ENCODE measurements at regions not wholly inside any gene's neighbourhood (a gene's known extent, or its start where the extent isn't known, plus 50 kb on each side); places are given as distances from the start of the nearest gene placed in this dataset.
"Not testable (repeated sequence)": the region's sequence is repeated elsewhere in the genome, so short reads cannot be mapped to it uniquely, and the experiment has no call there.

DNA sequence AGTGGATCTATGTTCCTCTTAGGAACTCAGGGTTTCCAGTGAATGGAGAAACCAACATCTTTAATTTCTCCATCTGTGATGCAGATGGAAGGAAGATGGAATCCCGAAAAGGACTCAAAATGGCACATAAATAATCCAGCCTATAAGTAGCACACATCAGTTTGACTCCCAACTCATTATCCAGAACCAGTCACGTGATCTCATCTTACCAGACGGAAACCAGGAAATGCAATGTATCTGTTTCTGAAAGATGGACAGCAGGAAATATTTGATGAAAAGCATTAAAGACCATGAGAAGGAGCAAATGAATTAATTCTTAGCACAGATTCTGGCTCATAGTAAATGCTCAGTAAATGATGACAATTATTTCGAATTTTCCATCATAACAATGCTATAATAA lies 443.1 kb upstream of the FMR1 start:
- Histone ChIP-seq H3K9me3 (no peaks in the 10 kb centered on the region), H3K27me3 (no peaks in the 10 kb centered on the region), H3K4me3 (no peak overlapping the region), H3K36me3 (no peaks in the 10 kb centered on the region)
- no peak for DNase-seq

DNA sequence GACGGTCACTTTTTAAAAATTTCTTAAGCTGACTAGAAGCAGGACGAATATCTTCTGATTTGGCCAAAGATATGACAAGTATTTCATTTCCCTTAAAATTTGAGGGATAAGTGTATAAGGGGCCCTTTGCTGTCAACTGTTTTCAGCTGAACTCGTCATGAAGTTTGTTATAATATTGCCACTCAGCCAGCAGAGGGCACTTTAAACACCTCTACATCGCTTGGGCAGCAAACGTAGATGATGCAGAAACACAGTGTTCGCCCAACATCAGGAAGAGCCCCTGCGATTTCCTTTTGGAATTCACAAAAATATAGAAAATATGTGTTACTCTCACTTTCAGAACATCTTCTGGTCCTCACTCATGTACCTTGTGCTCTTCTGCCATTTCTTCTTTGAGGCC lies 435.7 kb upstream of the FMR1 start:
- Histone ChIP-seq H3K4me3 (no peak overlapping the region), H3K27me3 (no peaks in the 10 kb centered on the region), H3K9me3 (no peaks in the 10 kb centered on the region), H3K36me3 (no peaks in the 10 kb centered on the region)
- no peak for DNase-seq

- DNase-seq: no peak
- Histone ChIP-seq H3K27me3 (no peaks in the 10 kb centered on the region), H3K4me3 (no peak overlapping the region), H3K9me3 (no peaks in the 10 kb centered on the region), H3K36me3 (no peaks in the 10 kb centered on the region)
Measured at GRCh38 chrX:147478899-147479298, 432.8 kb upstream of the FMR1 start.

- Histone ChIP-seq H3K9me3 (no peaks in the 10 kb centered on the region), H3K36me3 (no peaks in the 10 kb centered on the region), H3K4me3 (no peak overlapping the region), H3K27me3 (no peaks in the 10 kb centered on the region)
- DNase-seq: no peak
Measured at GRCh38 chrX:147485207-147485606, 426.5 kb upstream of the FMR1 start.

GRCh38 chrX:147494365-147494764 lies 417.4 kb upstream of the FMR1 start:
- no peak for DNase-seq
- no peaks in the 10 kb centered on the region for H3K36me3 ChIP-seq
- H3K27me3 ChIP-seq: no peaks in the 10 kb centered on the region
- no peak overlapping the region for H3K4me3 ChIP-seq
- no peaks in the 10 kb centered on the region for H3K9me3 ChIP-seq

DNA sequence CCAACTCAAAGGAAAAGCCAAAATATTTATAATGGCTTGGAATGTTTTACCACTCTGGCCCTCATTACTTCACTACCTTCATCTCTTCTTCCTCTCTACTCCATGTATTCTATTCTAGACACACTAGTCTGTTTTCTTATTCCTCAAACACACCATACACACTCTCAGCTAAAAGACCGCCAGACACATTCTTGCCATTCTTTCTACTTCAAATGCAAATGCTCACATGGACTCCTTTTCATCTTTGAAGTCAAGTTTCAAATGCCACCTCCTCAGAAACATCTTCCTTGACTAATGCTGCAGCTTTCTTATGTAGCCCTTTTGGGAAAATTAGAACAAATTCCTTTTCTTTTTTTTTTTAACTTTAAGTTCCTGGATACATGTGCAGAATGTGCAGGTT lies 412.9 kb upstream of the FMR1 start:
- DNase-seq: no peak
- H3K4me3 ChIP-seq: no peak overlapping the region
- H3K9me3 ChIP-seq: no peaks in the 10 kb centered on the region
- H3K36me3 ChIP-seq: no peaks in the 10 kb centered on the region
- no peaks in the 10 kb centered on the region for H3K27me3 ChIP-seq

DNA sequence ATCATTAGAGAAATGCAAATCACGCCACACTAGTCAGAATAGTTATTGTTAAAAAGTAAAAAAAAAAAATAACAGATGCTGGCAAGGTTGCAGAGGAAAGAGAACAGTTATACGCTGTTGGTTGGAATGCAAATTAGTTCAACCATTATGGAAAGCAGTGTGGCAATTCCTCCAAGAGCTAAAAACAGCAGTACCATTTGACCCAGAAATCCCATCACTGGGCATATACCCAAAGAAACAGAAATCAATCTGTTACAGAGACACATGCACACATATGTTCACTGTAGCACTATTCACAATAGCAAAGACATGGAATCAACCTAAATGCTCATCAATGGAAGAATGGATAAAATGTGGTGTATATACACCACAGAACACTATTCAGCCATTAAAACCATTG lies 388.7 kb upstream of the FMR1 start:
- Histone ChIP-seq H3K27me3 (no peaks in the 10 kb centered on the region), H3K9me3 (no peaks in the 10 kb centered on the region), H3K36me3 (no peaks in the 10 kb centered on the region), H3K4me3 (no peak overlapping the region)
- no peak for DNase-seq

- Histone ChIP-seq H3K27me3 (no peaks in the 10 kb centered on the region), H3K4me3 (no peak overlapping the region), H3K36me3 (no peaks in the 10 kb centered on the region), H3K9me3 (no peaks in the 10 kb centered on the region)
- no peak for DNase-seq
Measured at GRCh38 chrX:147533426-147533825, 378.3 kb upstream of the FMR1 start.

DNA sequence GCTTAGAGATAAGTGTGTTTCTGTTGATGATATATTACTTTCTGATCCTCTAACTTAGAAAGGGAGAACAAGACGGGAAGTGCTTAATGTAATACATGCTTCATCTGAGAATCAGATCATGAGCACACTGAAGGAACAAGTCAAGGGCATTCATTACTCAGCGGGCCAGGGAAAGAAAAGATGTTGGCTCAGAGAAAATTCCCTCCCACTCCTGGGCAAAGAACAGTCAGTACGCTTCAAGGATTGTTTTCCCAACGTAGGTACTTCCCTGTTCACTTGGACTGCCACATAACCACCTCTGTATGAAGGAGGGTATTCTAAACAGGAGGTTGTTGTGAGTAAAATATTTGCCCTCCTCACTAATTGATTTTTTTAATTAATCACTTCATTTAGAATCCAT lies 374.5 kb upstream of the FMR1 start:
- Histone ChIP-seq H3K36me3 (no peaks in the 10 kb centered on the region), H3K27me3 (no peaks in the 10 kb centered on the region), H3K4me3 (no peak overlapping the region), H3K9me3 (no peaks in the 10 kb centered on the region)
- DNase-seq: no peak

DNA sequence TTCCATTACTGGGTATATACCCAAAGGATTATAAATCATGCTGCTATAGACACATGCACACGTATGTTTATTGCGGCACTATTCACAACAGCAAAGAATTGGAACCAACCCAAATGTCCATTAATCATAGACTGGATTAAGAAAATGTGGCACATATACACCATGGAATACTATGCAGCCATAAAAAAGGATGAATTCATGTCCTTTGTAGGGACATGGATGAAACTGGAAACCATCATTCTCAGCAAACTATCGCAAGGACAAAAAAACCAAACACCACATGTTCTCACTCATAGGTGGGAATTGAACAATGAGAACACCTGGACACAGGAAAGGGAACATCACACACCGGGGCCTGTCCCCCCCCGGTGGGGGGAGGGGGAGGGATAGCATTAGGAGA lies 363.7 kb upstream of the FMR1 start:
- not testable (repeated sequence) for H3K4me3 ChIP-seq, H3K36me3 ChIP-seq, H3K27me3 ChIP-seq, DNase-seq, H3K9me3 ChIP-seq

DNA sequence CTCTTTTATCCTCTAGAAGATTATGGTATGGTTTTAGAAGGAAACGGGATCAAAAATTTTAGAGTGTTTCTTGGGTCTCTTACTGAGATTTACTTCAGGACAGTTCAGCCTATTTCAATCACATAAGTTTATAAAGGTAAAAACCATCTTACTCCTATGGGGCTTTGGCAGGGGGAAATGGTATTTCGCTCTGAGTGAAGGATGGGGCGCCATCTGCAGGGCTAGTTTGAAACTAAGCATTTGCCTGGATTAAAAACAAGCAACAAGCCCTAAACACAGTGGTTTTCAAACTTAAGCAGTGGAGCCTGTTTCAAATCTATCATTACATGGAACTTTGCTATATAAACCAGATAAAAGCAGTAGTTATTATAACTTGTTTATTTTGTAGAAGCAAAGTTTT lies 361.5 kb upstream of the FMR1 start:
- peak; percentile 3 for DNase-seq
- Histone ChIP-seq H3K9me3 (no peaks in the 10 kb centered on the region), H3K36me3 (no peaks in the 10 kb centered on the region), H3K27me3 (no peaks in the 10 kb centered on the region), H3K4me3 (no peak overlapping the region)

GRCh38 chrX:147559191-147559590 lies 352.5 kb upstream of the FMR1 start:
- Histone ChIP-seq H3K36me3 (no peaks in the 10 kb centered on the region), H3K4me3 (no peak overlapping the region), H3K27me3 (no peaks in the 10 kb centered on the region), H3K9me3 (no peaks in the 10 kb centered on the region)
- no peak for DNase-seq

- no peaks in the 10 kb centered on the region for H3K27me3 ChIP-seq
- H3K4me3 ChIP-seq: no peak overlapping the region
- H3K9me3 ChIP-seq: no peaks in the 10 kb centered on the region
- H3K36me3 ChIP-seq: no peaks in the 10 kb centered on the region
- no peak for DNase-seq
Measured at GRCh38 chrX:147565237-147565636, 346.5 kb upstream of the FMR1 start.

DNA sequence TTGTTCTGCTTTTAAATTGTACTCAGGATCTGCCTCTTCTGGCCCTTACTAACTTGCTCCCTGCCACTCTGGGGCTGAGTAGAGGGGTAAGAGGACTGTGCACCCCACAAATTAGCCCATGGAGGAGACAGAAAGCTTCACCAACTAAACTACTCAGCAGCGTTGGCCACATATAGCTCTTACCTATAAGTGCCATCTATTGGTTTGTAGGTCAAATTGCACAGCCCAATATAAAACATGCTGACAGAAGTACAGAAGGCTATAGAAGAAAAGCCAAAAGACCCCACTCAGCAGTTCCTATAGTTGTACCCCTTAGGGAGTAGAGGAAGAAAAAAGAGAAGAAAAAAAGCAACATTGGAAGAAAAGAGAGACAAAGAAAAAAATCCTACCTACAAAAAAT lies 341.2 kb upstream of the FMR1 start:
- no peaks in the 10 kb centered on the region for H3K36me3 ChIP-seq

GRCh38 chrX:147573266-147573665 lies 338.5 kb upstream of the FMR1 start:
- no peak overlapping the region for H3K4me3 ChIP-seq
- DNase-seq: no peak
- H3K9me3 ChIP-seq: no peaks in the 10 kb centered on the region
- H3K27me3 ChIP-seq: no peaks in the 10 kb centered on the region
- no peaks in the 10 kb centered on the region for H3K36me3 ChIP-seq

More for the DNA sequence above, 341.2 kb upstream of the FMR1 start:
- no peaks in the 10 kb centered on the region for H3K27me3 ChIP-seq
- H3K9me3 ChIP-seq: no peaks in the 10 kb centered on the region
- DNase-seq: no peak
- no peak overlapping the region for H3K4me3 ChIP-seq

- Histone ChIP-seq H3K4me3 (no peak overlapping the region), H3K27me3 (no peaks in the 10 kb centered on the region), H3K36me3 (no peaks in the 10 kb centered on the region), H3K9me3 (no peaks in the 10 kb centered on the region)
- no peak for DNase-seq
Measured at GRCh38 chrX:147602176-147602696, 309.5 kb upstream of the FMR1 start.

GRCh38 chrX:147626605-147627004 lies 285.1 kb upstream of the FMR1 start:
- no peak overlapping the region for H3K4me3 ChIP-seq
- DNase-seq: no peak
- no peaks in the 10 kb centered on the region for H3K27me3 ChIP-seq
- no peaks in the 10 kb centered on the region for H3K36me3 ChIP-seq
- H3K9me3 ChIP-seq: no peaks in the 10 kb centered on the region

DNA sequence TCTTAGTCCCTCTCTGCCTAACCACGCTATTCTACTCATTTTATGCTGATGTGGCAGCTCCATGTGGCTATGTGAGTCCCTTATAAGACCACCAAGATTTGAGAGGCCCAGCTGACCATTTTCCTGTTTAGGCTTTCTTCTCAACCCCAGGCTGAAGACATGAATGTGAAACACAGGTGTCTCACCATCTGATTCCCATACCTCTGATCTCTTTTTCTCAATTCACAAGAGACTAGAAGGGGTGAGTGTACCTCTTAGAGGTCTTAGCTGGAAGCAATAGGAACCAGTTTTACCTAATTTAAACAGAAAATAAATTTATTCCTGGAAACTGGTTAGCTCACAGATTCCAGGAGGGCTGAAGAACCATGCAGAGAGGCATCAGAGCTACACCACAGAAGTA lies 276.5 kb upstream of the FMR1 start:
- Histone ChIP-seq H3K27me3 (no peaks in the 10 kb centered on the region), H3K4me3 (no peak overlapping the region), H3K9me3 (no peaks in the 10 kb centered on the region), H3K36me3 (no peaks in the 10 kb centered on the region)
- no peak for DNase-seq

- DNase-seq: no peak
- Histone ChIP-seq H3K27me3 (no peaks in the 10 kb centered on the region), H3K9me3 (no peaks in the 10 kb centered on the region)
Measured at GRCh38 chrX:147637190-147637589, 274.5 kb upstream of the FMR1 start.

More at GRCh38 chrX:147637190-147637589, 274.5 kb upstream of the FMR1 start:
- Histone ChIP-seq H3K36me3 (no peaks in the 10 kb centered on the region), H3K4me3 (no peak overlapping the region)

Data from MG63 (cell line).